ENCODE measurements at regions not wholly inside any gene's neighbourhood (a gene's known extent, or its start where the extent isn't known, plus 50 kb on each side); places are given as distances from the start of the nearest gene placed in this dataset.

DNA sequence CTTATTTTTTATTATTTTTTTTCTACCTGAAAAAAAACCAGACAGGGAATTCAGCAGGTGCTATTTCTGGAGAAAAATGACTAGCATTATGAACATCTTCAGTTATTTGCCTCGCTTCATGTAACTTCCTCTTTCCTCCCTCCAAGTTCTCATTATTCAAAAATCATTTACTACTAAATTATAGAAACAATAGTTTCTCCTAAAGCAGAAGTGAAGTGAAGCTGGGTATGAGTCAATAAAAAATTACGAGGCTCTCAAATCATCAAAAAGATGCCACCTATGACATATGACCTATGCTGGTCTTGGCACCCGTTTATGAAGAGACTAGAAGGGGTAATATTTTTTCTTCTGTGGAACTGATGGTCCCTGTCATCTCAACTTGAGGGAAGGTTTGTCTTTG is 145.0 kb upstream of the AADAT start:
- Histone ChIP-seq H3K36me3 (ENCODE audit: control insufficient read depth in 1 of 2, insufficient read depth in 2 of 2, low read length in 2 of 2) (no peaks in the 10 kb centered on the region), H3K9ac (ENCODE audit: low read length) (no peak overlapping the region), H3K4me3 (ENCODE audit: low read depth, low read length) (no peak overlapping the region), H3K79me1 (ENCODE audit: low read length) (no peaks in the 10 kb centered on the region), H4K91ac (ENCODE audit: low read depth, low read length) (no peak overlapping the region), H3K27ac (ENCODE audit: low read depth, low read length) (no peak overlapping the region), H3K4ac (ENCODE audit: low read depth, low read length) (no peak overlapping the region), H2BK120ac (ENCODE audit: insufficient read depth, low read length, poor library complexity) (no peak overlapping the region), H2BK12ac (ENCODE audit: low read length) (no peak overlapping the region), H2AFZ (ENCODE audit: insufficient read depth, low read length, poor library complexity) (no peak overlapping the region), H2AK5ac (ENCODE audit: low read length) (no peak overlapping the region), H3K79me2 (ENCODE audit: control insufficient read depth, insufficient read depth, low read length, poor library complexity) (no peaks in the 10 kb centered on the region), H3K4me2 (ENCODE audit: low read length) (no peak overlapping the region), H3K18ac (ENCODE audit: low read length) (no peak overlapping the region), H3K4me1 (ENCODE audit: control insufficient read depth in 1 of 2, insufficient read depth in 2 of 2, low read length in 2 of 2) (no peaks in the 10 kb centered on the region), H4K8ac (ENCODE audit: low read depth, low read length) (no peak overlapping the region), H4K12ac (ENCODE audit: low read depth, low read length) (no peak overlapping the region), H3K9me3 (ENCODE audit: insufficient read depth, low read depth, low read length) (no peaks in the 10 kb centered on the region), H3K27me3 (ENCODE audit: insufficient read depth, low read length) (no peaks in the 10 kb centered on the region), H3K14ac (ENCODE audit: low read length) (no peak overlapping the region), H3K23ac (ENCODE audit: low read length) (no peak overlapping the region), H2BK5ac (ENCODE audit: low read depth, low read length, poor library complexity) (no peak overlapping the region)
- DNase-seq = no peak
- no CpG with 5 or more reads among the region's 3 CpGs for WGBS (ENCODE audit: extremely low coverage, insufficient coverage, insufficient read length)

- no peak for DNase-seq
- no peaks in the 10 kb centered on the region for H3K9me3 ChIP-seq (ENCODE audit: insufficient read depth, low read depth, low read length)
- H3K9ac ChIP-seq (ENCODE audit: low read length) = no peak overlapping the region
- no peak overlapping the region for H3K4ac ChIP-seq (ENCODE audit: low read depth, low read length)
- H3K18ac ChIP-seq (ENCODE audit: low read length) = no peak overlapping the region
- H2BK120ac ChIP-seq (ENCODE audit: insufficient read depth, low read length, poor library complexity) = no peak overlapping the region
- H3K23ac ChIP-seq (ENCODE audit: low read length) = no peak overlapping the region
- no CpG with 5 or more reads among the region's 1 CpG for WGBS (ENCODE audit: extremely low coverage, insufficient coverage, insufficient read length)
- no peak overlapping the region for H2BK12ac ChIP-seq (ENCODE audit: low read length)
- no peaks in the 10 kb centered on the region for H3K79me1 ChIP-seq (ENCODE audit: low read length)
- H4K8ac ChIP-seq (ENCODE audit: low read depth, low read length) = no peak overlapping the region
- no peaks in the 10 kb centered on the region for H3K4me1 ChIP-seq (ENCODE audit: control insufficient read depth in 1 of 2, insufficient read depth in 2 of 2, low read length in 2 of 2)
- H3K27ac ChIP-seq (ENCODE audit: low read depth, low read length) = no peak overlapping the region
- H3K4me3 ChIP-seq (ENCODE audit: low read depth, low read length) = no peak overlapping the region
- no peaks in the 10 kb centered on the region for H3K79me2 ChIP-seq (ENCODE audit: control insufficient read depth, insufficient read depth, low read length, poor library complexity)
- H4K12ac ChIP-seq (ENCODE audit: low read depth, low read length) = no peak overlapping the region
- H3K36me3 ChIP-seq (ENCODE audit: control insufficient read depth in 1 of 2, insufficient read depth in 2 of 2, low read length in 2 of 2) = no peaks in the 10 kb centered on the region
- H2AFZ ChIP-seq (ENCODE audit: insufficient read depth, low read length, poor library complexity) = no peak overlapping the region
- no peak overlapping the region for H3K14ac ChIP-seq (ENCODE audit: low read length)
- H3K27me3 ChIP-seq (ENCODE audit: insufficient read depth, low read length) = no peaks in the 10 kb centered on the region
- H2BK5ac ChIP-seq (ENCODE audit: low read depth, low read length, poor library complexity) = no peak overlapping the region
- no peak overlapping the region for H4K91ac ChIP-seq (ENCODE audit: low read depth, low read length)
- no peak overlapping the region for H3K4me2 ChIP-seq (ENCODE audit: low read length)
- no peak overlapping the region for H2AK5ac ChIP-seq (ENCODE audit: low read length)
Observed at GRCh38 chr4:170231377-170231776, 141.6 kb upstream of the AADAT start.

- no peaks in the 10 kb centered on the region for H3K27me3 ChIP-seq (ENCODE audit: insufficient read depth, low read length)
- H3K4me1 ChIP-seq (ENCODE audit: control insufficient read depth in 1 of 2, insufficient read depth in 2 of 2, low read length in 2 of 2) = no peaks in the 10 kb centered on the region
- no CpG with 5 or more reads among the region's 5 CpGs for WGBS (ENCODE audit: extremely low coverage, insufficient coverage, insufficient read length)
- H3K79me2 ChIP-seq (ENCODE audit: control insufficient read depth, insufficient read depth, low read length, poor library complexity) = no peaks in the 10 kb centered on the region
- no peak overlapping the region for H2AFZ ChIP-seq (ENCODE audit: insufficient read depth, low read length, poor library complexity)
- no peak overlapping the region for H3K4me2 ChIP-seq (ENCODE audit: low read length)
- H3K36me3 ChIP-seq (ENCODE audit: control insufficient read depth in 1 of 2, insufficient read depth in 2 of 2, low read length in 2 of 2) = no peaks in the 10 kb centered on the region
- no peak overlapping the region for H2BK5ac ChIP-seq (ENCODE audit: low read depth, low read length, poor library complexity)
- DNase-seq = no peak
- H2BK12ac ChIP-seq (ENCODE audit: low read length) = no peak overlapping the region
- H2AK5ac ChIP-seq (ENCODE audit: low read length) = no peak overlapping the region
- H2BK120ac ChIP-seq (ENCODE audit: insufficient read depth, low read length, poor library complexity) = no peak overlapping the region
- no peak overlapping the region for H3K23ac ChIP-seq (ENCODE audit: low read length)
- H3K27ac ChIP-seq (ENCODE audit: low read depth, low read length) = no peak overlapping the region
- no peak overlapping the region for H3K9ac ChIP-seq (ENCODE audit: low read length)
- H3K4ac ChIP-seq (ENCODE audit: low read depth, low read length) = no peak overlapping the region
- H3K18ac ChIP-seq (ENCODE audit: low read length) = no peak overlapping the region
- H4K91ac ChIP-seq (ENCODE audit: low read depth, low read length) = no peak overlapping the region
- no peaks in the 10 kb centered on the region for H3K9me3 ChIP-seq (ENCODE audit: insufficient read depth, low read depth, low read length)
- no peak overlapping the region for H3K4me3 ChIP-seq (ENCODE audit: low read depth, low read length)
- no peak overlapping the region for H4K12ac ChIP-seq (ENCODE audit: low read depth, low read length)
- H3K79me1 ChIP-seq (ENCODE audit: low read length) = no peaks in the 10 kb centered on the region
- no peak overlapping the region for H4K8ac ChIP-seq (ENCODE audit: low read depth, low read length)
- H3K14ac ChIP-seq (ENCODE audit: low read length) = no peak overlapping the region
Observed at GRCh38 chr4:170230242-170230641, 140.5 kb upstream of the AADAT start.

- WGBS (ENCODE audit: extremely low coverage, insufficient coverage, insufficient read length) = no CpG with 5 or more reads among the region's 1 CpG
- H3K36me3 ChIP-seq (ENCODE audit: control insufficient read depth in 1 of 2, insufficient read depth in 2 of 2, low read length in 2 of 2) = no peaks in the 10 kb centered on the region
- no peak overlapping the region for H3K4me3 ChIP-seq (ENCODE audit: low read depth, low read length)
- no peak overlapping the region for H4K91ac ChIP-seq (ENCODE audit: low read depth, low read length)
- no peak overlapping the region for H4K8ac ChIP-seq (ENCODE audit: low read depth, low read length)
- H2BK120ac ChIP-seq (ENCODE audit: insufficient read depth, low read length, poor library complexity) = no peak overlapping the region
- no peak overlapping the region for H2AFZ ChIP-seq (ENCODE audit: insufficient read depth, low read length, poor library complexity)
- no peak overlapping the region for H4K12ac ChIP-seq (ENCODE audit: low read depth, low read length)
- no peak overlapping the region for H3K27ac ChIP-seq (ENCODE audit: low read depth, low read length)
- no peak overlapping the region for H3K18ac ChIP-seq (ENCODE audit: low read length)
- H3K4me1 ChIP-seq (ENCODE audit: control insufficient read depth in 1 of 2, insufficient read depth in 2 of 2, low read length in 2 of 2) = no peaks in the 10 kb centered on the region
- H3K79me1 ChIP-seq (ENCODE audit: low read length) = no peaks in the 10 kb centered on the region
- H2AK5ac ChIP-seq (ENCODE audit: low read length) = no peak overlapping the region
- H3K14ac ChIP-seq (ENCODE audit: low read length) = no peak overlapping the region
- H3K23ac ChIP-seq (ENCODE audit: low read length) = no peak overlapping the region
- no peak overlapping the region for H3K4me2 ChIP-seq (ENCODE audit: low read length)
- no peaks in the 10 kb centered on the region for H3K27me3 ChIP-seq (ENCODE audit: insufficient read depth, low read length)
- no peak overlapping the region for H3K4ac ChIP-seq (ENCODE audit: low read depth, low read length)
- no peaks in the 10 kb centered on the region for H3K79me2 ChIP-seq (ENCODE audit: control insufficient read depth, insufficient read depth, low read length, poor library complexity)
- no peak for DNase-seq
- H2BK12ac ChIP-seq (ENCODE audit: low read length) = no peak overlapping the region
- H3K9me3 ChIP-seq (ENCODE audit: insufficient read depth, low read depth, low read length) = no peaks in the 10 kb centered on the region
- H3K9ac ChIP-seq (ENCODE audit: low read length) = no peak overlapping the region
- H2BK5ac ChIP-seq (ENCODE audit: low read depth, low read length, poor library complexity) = no peak overlapping the region
Observed at GRCh38 chr4:170229006-170229405, 139.2 kb upstream of the AADAT start.
